Lower lobe of right lung (tissue), 2 donors: ENCODE measurements at regions not wholly inside any gene's neighbourhood (a gene's known extent, or its start where the extent isn't known, plus 50 kb on each side); places are given as distances from the start of the nearest gene placed in this dataset.
A peak's percentile ranks its signal among the peaks of the same experiment; 100 is the strongest.

ENCODE experiments used
- ATAC-seq, 2 donors: fragments of 200-7000 bp; cut with Tn5 transposase; one replicate each; pipeline ENCODE4 v1.9.1; 2020 to 2022; ENCODE audit warnings: mild to moderate bottlenecking in 2 of 2, moderate library complexity in 2 of 2
- DNase-seq: peaks from one replicate; pipeline ENCODE4 v3.0.0-alpha.2; 2020
- H3K27ac ChIP-seq: fragments of 200-600 bp; one replicate; pipeline ENCODE4 v1.8.0; 2022
- H3K27me3 ChIP-seq: fragments of 200-600 bp; one replicate; pipeline ENCODE4 v1.8.0; 2022; ENCODE audit warnings: low read depth
- H3K36me3 ChIP-seq: fragments of 200-600 bp; one replicate; pipeline ENCODE4 v1.8.0; 2022; ENCODE audit warnings: mild to moderate bottlenecking
- H3K4me1 ChIP-seq: fragments of 200-600 bp; one replicate; pipeline ENCODE4 v1.8.0; 2022
- H3K4me3 ChIP-seq: fragments of 200-600 bp; one replicate; pipeline ENCODE4 v1.8.0; 2022; ENCODE audit warnings: mild to moderate bottlenecking
- H3K9me3 ChIP-seq: fragments of 200-600 bp; one replicate; pipeline ENCODE4 v1.8.0; 2022
- intact Hi-C: fragments of 100-400 bp; cut with DNase I; formaldehyde crosslinking; loops from one replicate; pipeline ENCODE4 v1.11.0; 2022
- TF ChIP-seq, protein P1 (sequence below): fragments of 200-600 bp; IDR thresholded peaks from one replicate; pipeline ENCODE4 v1.8.0; 2022; ENCODE audit warnings: antibody characterized with exemption, mild to moderate bottlenecking
- donor health status: DM: no; HTN: yes; CAD: no; lungs with severe emphysema.

DNA sequence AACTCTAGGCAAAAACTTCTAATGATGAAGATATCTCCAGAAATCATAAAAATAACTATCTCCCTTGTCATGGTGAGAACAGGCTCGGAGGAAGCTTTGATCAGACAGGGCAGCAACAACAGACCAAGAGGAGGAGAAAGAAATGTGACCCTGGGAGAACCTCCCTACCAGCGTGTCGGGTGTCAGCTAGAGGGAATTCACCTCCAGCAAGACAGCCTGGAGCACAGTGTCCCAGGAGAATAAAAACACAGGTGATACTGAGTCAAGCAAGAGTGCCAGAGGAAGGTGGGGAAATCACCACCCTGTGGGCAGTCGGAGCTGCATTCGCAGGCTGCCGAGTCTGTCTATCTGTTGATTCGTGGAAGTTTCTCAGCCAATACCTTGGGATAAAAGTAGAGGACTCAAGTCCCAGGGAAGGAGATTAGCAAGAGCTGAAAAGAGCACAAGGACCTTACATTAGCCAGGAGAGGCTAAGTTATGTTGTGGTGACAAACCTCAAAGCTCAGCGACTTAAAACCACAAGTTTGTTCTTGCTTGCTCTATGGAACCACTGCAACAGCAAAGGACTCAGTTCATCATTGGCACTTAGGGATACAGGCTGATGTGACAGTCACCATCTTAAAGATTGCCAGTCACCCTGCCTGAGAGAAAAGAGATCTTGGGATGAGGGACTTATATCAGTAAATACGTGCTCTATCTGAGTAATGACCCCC lies 598.3 kb downstream of the CCDC171 start:
- no peaks in the 10 kb centered on the region for H3K4me1 ChIP-seq
- no peak for ATAC-seq
- no peaks in the 10 kb centered on the region for H3K9me3 ChIP-seq
- no peak overlapping the region for H3K4me3 ChIP-seq
- peaks cover 5% of the 10 kb centered on the region for H3K27me3 ChIP-seq
- H3K36me3 ChIP-seq: no peaks in the 10 kb centered on the region
- TF ChIP-seq, protein P1, sequence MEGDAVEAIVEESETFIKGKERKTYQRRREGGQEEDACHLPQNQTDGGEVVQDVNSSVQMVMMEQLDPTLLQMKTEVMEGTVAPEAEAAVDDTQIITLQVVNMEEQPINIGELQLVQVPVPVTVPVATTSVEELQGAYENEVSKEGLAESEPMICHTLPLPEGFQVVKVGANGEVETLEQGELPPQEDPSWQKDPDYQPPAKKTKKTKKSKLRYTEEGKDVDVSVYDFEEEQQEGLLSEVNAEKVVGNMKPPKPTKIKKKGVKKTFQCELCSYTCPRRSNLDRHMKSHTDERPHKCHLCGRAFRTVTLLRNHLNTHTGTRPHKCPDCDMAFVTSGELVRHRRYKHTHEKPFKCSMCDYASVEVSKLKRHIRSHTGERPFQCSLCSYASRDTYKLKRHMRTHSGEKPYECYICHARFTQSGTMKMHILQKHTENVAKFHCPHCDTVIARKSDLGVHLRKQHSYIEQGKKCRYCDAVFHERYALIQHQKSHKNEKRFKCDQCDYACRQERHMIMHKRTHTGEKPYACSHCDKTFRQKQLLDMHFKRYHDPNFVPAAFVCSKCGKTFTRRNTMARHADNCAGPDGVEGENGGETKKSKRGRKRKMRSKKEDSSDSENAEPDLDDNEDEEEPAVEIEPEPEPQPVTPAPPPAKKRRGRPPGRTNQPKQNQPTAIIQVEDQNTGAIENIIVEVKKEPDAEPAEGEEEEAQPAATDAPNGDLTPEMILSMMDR: no peak
- H3K27ac ChIP-seq: no peak overlapping the region
- intact Hi-C loops: no loop called here
- no peak for DNase-seq

DNA sequence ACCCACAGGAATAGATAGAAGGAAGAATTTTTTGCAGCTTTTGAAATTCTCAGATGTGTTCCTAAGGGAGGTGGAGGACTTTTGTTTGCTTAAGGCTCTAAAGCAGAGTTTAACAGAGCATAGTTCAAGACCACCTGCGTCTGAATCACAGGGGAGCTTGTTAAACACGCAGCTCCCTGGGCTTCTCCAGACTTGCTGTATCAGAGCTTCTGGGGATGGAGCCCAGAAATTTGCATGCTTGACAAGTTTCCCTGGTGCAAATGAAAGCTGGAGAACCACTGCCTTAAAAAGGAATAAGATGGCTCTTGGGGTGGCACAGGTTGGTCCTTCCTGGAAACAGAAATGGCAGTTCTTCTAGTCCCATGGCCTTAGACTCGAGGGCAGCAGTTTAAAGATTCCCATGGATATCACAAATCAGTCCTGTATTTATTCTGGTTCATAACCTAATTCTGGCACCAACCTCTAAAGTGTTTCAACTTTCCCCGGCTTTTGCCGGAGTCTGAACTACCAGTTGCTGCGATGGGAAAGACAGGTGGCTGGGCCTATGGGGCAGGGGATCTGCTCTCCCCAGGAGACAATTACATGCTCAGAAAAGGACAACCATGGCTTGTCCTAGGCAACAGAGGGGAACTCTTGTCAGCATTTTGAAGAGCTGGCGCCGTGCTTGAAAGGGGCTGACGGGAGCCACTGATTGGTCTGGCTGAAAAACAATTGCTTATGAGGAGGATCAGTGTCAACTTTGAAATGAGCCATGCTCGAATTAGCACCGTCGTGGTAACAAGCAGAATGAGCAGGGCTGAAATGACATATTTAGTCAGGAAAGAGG lies 599.6 kb downstream of the CCDC171 start:
- H3K27ac ChIP-seq: no peak overlapping the region
- H3K27me3 ChIP-seq: peaks cover 5% of the 10 kb centered on the region
- H3K4me1 ChIP-seq: no peaks in the 10 kb centered on the region
- intact Hi-C loops: no loop called here
- no peak overlapping the region for H3K4me3 ChIP-seq
- TF ChIP-seq, protein P1: no peak
- H3K36me3 ChIP-seq: no peaks in the 10 kb centered on the region
- H3K9me3 ChIP-seq: no peaks in the 10 kb centered on the region
- DNase-seq: no peak
- no peak for ATAC-seq

DNA sequence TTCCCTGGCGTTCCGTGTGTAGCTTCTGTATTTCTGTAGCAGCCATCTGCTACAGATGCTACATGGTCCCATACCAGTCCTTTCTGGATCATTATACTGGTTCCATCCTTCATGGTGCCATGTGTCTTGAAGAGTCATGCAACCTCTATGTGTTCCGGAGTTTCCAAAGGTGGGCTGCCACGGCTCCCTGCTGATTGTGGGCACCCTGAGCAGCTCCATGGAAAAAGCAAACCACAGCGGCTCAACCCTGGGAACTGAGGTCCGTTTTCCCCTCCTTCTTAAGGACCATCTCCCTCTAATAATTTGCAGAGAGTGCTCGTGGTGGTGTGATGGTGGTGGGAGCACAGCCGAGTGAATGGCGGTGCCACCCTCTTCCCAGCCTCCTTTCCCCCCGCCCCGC lies 600.4 kb downstream of the CCDC171 start:
- intact Hi-C loops: no loop called here
- Histone ChIP-seq H3K4me1 (no peaks in the 10 kb centered on the region), H3K27me3 (peaks cover 5% of the 10 kb centered on the region), H3K9me3 (no peaks in the 10 kb centered on the region), H3K4me3 (no peak overlapping the region), H3K27ac (no peak overlapping the region), H3K36me3 (no peaks in the 10 kb centered on the region)
- ATAC-seq: no peak
- DNase-seq: no peak
- TF ChIP-seq, protein P1: no peak

DNA sequence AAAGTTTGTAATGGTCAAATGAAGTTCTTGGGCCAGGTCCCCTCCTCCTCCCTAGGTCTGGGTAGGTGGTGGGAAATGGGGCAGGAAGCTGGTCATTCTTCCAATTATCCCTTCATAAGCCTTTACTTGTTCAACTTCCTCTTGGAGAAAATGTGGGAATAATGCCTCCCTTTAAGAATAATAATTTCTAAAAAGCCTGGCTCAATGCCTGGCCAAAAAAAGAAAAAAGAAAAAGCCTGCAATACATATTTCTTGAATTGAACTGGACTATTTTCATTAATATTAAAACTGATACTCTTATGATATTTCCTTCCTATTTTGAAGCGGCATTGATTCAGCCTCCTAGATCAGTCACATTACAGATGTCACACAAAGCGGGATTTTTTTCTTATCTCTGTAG lies 600.9 kb downstream of the CCDC171 start:
- no peaks in the 10 kb centered on the region for H3K36me3 ChIP-seq
- TF ChIP-seq, protein P1: no peak
- H3K9me3 ChIP-seq: no peaks in the 10 kb centered on the region
- no peak for ATAC-seq
- H3K4me3 ChIP-seq: no peak overlapping the region
- DNase-seq: no peak
- H3K27ac ChIP-seq: no peak overlapping the region
- H3K27me3 ChIP-seq: peaks cover 5% of the 10 kb centered on the region
- intact Hi-C loops: no loop called here
- H3K4me1 ChIP-seq: no peaks in the 10 kb centered on the region

DNA sequence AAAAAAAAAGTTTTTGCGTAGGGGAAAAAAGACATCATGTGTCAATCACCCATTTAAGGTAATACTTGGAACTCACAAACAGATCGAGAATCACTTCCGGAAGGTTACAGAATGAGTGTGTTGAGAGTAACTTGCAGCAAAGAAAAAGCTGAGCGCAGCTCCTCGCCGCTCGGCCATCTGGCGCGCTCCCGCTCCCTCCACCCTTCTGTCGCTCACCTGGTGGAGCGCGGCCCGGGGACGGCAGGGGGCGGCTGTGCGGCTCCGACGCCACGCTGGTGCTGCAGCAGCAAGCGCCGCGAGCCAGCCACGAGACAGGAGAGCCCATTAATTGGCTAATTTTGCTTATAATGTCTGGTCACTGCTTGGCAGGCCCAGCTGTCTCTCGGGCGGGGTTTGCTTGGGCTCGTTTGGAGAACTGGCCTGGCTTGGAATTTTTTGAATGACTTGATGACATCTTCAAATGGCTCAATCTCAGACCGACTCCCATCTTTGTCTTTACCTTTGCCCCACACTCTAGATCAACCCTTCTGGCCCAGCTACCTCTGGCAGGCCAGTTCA lies 601.8 kb downstream of the CCDC171 start:
- intact Hi-C loops: no loop called here
- no peaks in the 10 kb centered on the region for H3K9me3 ChIP-seq
- H3K27me3 ChIP-seq: peaks cover 5% of the 10 kb centered on the region
- peak overlapping the region; percentile 19 for H3K4me3 ChIP-seq
- ATAC-seq (peak; percentile 65 to 68), DNase-seq (no peak)
- no peak overlapping the region for H3K27ac ChIP-seq
- H3K36me3 ChIP-seq: no peaks in the 10 kb centered on the region
- no peaks in the 10 kb centered on the region for H3K4me1 ChIP-seq
- TF ChIP-seq, protein P1: peak; percentile 37
